GM21723 (cell line): ENCODE measurements at regions not wholly inside any gene's neighbourhood (a gene's known extent, or its start where the extent isn't known, plus 50 kb on each side); places are given as distances from the start of the nearest gene placed in this dataset.
"Not testable (repeated sequence)": the region's sequence is repeated elsewhere in the genome, so short reads cannot be mapped to it uniquely, and the experiment has no call there.

Experiments
- ATAC-seq: cut with Tn5 transposase; IDR thresholded peaks from one replicate; pipeline ENCODE4 v1.9.1; 2021; ENCODE audit warnings: mild to moderate bottlenecking, moderate library complexity; ENCODE audit not compliant: unreplicated experiment

DNA sequence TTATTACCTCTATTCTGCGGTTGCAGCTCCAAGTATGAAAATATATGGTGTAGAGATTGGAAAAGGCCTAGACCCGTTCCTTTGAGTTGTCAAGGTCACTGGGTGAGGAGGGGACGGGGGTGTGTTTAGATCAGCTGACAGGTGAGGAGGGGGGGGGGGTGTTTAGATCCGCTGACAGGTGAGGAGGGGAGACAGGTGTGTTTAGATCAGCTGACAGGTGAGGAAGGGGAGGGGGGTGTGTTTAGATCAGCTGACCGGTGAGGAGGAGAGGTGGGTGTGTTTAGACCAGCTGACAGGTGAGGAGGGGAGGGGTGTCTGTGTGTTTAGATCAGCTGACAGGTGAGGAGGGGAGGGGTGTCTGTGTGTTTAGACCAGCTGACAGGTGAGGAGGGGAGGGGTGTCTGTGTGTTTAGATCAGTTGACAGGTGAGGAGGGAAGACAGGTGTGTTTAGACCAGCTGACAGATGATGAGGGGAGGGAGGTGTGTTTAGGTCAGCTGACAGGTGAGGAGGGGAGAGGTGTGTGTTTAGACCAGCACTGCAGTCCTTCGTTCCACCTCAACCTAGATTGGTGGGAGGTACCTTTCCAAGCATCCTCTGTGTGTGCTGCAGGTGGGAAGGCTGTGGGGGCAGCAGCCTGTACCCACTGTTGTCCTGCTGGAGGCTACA lies 655.0 kb upstream of the ADARB2 start:
- no peak for ATAC-seq

DNA sequence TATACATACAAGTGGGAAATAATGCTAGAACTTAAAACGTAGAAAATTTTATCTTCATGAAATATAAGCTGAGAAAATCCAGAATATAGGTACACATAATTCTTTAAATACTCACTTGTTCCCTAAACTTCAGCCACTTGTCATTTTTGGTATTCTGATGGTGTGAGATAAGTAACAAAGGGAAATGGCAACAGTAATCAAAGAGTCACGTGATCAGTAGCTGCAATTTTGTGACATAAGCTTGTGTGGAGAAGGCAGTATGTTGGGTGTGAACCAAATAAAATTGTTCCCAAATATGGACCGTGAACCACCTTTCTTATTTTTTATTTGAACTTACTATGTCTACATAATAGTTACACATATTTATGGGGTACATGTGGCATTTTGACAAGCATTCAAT lies 650.3 kb upstream of the ADARB2 start:
- ATAC-seq = no peak

DNA sequence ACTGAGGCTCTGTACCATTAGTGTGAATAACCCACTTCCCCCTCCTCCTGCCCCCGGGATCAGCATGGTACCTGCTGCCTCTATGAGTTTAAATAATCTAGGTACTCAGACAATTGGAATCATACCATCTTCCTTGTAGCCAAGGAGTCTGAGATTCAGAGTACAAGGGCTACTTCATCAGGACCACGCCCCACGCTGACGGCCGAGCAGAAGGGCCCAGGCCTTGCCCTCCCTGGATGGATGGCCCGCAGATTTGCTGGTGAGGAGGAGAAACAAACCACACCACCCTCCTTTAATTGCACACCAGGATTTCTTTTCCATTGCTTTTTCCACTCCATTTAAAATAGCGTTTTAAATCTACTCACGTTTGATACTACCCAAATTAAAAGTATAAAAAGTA lies 649.9 kb upstream of the ADARB2 start:
- ATAC-seq = no peak

DNA sequence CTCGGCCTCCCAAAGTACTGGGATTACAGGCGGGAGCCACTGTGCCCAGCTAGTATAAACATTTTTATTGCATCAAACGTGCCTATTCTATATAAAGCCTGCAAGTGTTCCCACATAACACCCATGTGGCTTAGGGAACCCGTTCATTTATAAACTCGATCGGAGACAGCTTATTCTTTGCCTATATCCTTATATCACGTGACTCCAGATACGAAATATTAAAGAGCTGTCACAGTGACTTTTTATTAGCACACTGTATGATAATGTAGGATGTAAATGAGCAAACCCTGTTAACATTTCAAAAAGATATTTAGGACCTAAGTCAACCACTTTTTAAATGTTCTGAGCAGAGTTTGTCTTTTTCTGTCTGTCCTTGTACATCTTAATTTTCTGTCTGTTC lies 642.9 kb upstream of the ADARB2 start:
- no peak for ATAC-seq

DNA sequence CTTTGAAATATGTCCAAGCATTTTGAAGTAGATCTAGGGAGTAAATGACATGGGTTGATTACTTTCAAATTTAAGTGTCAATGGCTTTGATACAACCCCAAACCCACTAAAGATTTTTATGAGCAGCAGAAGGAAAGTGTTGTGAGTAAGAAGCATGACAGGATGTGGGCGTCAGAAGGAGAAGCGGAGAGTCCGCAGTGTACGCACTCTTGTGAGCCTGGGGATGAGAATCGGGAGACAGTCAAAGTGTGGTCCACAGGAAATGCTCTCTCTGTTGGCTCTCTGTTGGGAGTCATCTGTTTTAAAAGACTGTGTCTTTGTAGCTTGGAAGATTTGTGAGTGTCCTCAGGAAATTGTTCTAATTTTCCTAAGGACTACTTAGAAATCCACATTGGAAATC lies 629.8 kb upstream of the ADARB2 start:
- ATAC-seq = no peak

DNA sequence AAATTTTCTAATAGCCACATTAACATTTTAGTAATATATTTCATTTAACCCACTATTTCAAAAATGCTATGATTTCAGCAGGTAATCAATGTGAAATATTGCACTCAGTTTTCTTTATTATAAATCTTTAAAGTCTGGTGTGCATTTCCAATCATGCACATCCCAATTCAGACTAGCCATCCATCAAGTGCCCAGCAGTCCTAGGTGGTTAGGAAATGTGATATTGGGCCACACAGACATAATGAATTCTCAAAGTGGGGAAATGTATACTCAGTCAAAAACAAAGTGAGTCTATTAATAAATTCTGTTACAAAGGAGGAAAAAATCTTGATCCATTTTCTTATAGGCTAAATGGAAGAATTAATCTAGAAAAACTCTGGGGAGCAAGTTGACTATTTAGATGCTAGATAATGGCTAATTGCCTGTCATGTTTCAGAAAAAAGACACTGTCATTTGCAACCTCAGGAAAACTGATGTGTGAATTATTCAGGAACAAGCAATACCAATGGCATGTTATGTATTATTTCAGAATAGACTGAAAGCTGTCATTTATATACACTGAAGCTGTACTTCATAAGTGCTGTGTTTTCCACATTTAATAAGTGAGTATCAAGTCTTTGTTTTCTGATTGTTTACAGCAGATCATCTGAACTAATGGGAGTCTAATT lies 629.1 kb upstream of the ADARB2 start:
- no peak for ATAC-seq

DNA sequence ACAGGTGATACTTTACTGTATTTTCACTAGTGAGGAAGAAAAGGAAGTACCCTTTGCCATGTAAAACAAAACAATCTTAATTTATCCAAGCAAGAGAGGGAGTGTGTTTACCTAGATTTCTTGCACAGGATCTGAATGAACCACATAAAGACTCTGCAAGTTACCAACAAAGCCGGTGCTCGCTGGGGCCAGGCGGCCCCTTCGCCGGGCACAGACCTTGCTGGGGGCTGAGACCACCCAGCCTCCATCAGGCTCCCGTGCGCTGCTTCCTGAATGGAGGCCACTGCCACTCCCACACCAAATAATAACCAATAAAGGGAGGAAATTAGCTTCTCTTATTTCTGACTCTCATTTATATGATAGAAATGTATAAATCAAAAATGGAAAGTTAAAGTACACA lies 625.0 kb upstream of the ADARB2 start:
- no peak for ATAC-seq

DNA sequence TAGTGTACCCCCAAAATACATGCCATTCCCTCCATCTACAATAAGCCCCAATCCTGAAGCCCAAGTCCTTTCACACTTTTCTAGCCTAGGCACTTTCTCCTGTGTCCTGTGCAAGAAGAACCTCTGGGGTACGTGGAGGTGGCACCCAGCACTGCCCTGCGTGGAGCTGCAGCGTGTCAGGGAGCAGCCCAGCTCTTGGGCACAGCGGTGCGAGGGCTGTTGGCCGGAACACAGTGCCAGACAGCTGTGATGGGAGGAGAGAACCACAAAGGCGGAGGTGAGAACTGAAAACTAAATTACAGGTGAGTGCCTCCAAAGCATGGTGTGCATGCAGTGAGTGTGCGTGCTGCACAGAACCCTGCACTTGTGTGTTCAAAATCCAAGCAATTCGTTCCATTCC lies 621.3 kb upstream of the ADARB2 start:
- ATAC-seq = no peak

DNA sequence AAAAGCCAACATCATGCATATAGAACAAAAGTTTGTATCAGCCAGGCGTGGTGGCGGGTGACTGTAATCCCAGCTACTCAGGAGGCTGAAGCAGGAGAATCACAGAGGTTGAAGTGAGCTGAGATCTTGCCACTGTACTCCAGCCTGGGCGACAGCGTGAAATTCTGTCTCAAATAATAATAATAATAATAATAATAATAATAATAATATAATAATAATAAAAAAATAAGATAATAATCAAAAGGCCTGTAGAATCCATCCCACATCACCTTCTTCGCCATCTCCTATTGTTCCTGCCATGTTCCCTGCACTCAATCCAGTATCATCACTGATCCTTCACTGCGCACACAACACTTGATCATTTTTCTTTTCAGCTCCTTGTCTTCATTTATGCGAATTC lies 619.3 kb upstream of the ADARB2 start:
- no peak for ATAC-seq

DNA sequence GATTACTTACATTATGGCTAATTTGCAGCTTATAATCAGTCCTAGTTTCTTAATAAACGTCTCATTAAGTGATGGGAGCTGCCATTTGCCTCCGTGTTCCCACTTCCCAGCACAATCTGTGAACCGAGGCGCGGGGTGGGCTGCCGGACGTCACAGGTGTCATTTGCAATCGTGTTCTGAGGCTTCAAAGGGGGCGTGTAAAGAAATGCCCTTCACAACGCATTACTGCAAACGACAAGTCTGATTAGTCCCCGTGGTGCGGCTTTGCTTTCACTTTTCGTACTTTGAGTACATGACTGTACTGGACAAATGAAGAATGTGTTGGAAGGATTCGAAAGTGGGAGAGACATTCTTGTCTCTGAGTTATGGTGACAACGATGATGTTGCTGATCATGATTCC lies 614.2 kb upstream of the ADARB2 start:
- no peak for ATAC-seq

DNA sequence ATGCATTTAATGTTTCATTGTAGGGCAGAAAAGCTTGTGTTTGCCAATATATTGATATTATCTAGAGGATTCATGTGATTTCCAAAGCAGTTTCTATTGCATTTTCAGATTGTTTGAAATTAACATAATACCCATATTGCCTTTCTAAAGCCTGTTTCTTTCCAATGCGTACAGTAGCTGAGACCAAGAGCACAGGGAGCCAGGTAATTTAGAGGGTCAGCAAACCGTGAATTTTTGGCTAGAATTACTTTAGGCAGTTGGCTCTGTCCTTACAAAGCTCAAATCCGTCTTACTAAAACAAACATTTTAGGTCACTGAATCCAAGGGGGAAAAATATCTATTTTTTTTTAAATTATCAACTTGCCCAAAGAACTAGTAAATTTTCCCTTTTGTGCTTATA lies 604.9 kb upstream of the ADARB2 start:
- no peak for ATAC-seq

DNA sequence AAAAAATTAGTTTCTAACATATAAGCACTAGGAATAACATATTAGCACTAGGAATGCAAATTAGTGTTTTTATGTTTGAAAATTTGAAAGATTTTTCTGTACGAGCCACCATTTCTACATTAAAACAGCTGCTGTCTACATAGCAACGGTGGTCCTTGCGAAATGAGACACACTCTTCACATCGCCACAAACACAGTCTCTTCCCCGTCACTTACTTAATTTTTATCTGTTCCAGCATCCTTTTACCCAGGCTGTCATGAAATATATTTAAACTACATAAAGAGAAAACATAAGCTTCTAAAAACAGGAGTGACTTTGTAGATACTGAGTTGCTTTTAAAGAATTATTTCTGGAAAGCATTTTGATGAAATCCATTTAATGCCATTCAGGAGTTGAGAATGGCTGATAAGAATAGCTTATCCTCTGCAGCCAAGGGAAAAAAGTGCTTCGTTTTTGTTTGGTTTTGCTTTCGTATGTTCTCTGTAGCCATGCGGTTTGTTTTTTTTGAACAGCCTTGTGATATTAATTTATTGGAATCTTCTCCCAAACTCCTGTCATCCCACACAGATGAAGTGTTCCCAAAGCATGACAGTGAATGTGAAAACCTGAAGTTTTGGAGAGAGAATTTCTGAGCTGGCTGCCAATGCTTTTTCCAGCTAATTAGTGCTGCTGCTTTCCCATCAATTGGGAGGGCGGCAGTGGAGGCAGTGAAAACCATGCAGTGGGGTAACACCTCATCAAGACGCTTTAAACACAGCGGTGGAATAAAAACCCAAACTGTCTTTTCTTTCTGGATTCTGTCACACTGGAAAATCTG lies 603.7 kb upstream of the ADARB2 start:
- no peak for ATAC-seq

DNA sequence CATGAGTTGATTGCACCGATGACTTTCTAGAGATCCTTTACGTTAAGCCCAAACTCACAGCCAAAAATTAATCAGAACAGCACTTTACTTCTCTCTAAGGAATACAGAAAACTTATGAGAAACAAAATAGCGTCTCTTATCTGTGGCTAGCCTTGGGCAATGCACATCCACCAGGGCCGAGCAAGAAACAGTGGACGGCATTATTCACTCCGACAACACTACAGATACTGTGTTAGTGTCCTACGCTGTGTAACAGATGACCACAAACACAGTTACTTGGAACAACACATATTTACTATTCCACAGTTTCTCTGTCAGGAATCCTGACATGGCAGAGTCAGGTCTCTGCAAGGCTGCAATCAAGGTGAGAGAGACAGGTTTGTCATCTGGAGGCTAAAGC lies 598.3 kb upstream of the ADARB2 start:
- ATAC-seq = no peak

DNA sequence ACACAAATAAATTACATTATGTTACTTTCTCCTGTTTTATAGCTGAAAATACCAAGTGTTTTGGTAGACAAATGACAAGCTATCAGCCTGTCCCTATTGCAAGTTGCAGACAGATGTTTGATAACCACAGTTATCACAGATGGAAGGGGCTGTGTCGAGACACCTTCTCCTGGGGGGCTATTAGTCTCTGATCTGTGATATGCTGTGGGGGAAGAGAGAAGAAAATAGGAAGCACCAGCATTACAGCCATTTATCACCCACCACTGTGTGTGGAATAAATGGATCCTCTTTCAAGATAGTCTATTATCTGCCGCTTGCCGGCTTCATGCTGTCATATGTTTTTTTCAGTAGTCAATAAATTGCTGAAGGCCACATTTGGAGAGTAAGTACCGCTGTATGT lies 597.2 kb upstream of the ADARB2 start:
- no peak for ATAC-seq

DNA sequence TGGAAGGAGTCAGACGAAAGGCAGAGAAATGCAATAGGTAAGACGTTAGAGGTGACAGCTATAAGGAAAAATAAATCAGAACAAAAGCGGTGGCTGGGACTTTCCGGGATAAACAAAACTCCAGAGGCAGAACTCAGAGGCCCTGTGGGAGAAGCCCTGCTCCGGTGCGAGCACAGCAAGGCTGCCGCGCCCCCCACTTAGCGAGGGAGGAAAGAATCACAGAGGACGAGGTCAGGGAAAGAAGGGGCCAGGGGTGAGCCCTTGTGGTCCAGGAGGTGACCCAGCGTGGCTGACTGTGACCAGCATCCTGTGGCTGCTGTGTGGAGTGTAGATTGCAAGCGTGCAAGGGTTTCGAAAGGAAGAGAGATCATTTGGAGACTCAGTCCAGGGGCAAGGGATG lies 591.8 kb upstream of the ADARB2 start:
- ATAC-seq = no peak

DNA sequence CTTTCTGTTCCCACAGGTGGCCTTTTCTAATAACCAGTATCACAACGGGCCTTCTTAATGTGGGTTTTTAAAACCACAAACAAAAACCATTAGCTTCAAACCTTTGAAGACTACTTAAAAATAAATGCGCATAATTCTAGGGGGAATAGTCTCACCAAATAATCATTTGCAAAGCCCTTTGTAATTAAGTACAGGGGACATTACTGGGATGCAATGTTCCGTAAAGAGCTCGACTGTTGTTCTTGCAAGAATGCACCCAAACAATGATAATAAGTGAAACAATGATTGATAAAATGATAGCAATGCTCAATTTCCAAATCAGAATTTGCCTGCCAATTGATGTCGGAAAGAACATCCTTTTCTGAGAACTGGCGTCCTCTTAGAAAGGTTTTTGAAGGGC lies 589.1 kb upstream of the ADARB2 start:
- ATAC-seq = no peak

DNA sequence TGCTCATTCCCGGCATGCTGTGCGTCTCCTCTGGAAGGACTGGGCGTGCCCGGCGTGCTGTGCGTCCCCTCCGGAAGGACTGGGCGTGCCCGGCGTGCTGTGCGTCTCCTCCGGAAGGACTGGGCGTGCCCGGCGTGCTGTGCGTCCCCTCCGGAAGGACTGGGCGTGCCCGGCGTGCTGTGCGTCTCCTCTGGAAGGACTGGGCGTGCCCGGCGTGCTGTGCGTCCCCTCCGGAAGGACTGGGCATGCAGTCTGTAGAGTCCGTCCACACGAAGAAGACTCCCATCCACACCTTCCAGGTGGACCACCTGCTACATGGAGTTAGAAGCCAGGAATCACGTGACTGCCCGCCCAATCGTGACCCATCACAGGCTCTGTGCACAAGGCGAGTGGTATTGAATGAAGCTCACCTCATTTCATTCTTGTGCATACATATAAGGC lies 577.7 kb upstream of the ADARB2 start:
- ATAC-seq = not testable (repeated sequence)

DNA sequence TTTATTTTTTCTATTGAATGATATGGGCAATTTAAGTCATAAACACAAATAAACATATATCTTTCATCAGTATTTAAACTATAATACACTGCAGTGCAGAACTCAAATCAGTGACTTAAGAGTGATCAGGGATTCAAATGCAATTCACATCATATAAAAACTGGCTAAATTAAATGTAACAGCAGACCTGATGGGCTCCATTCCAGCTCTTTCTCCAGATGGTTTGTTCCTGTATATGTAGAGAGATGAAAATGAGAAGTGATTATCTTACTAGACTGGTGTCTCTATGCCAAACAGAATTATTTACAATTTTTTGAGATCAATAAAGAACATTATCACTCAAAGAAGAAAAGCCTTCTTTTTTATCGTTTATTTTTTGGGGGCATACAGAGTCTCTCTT lies 568.8 kb upstream of the ADARB2 start:
- ATAC-seq = no peak

DNA sequence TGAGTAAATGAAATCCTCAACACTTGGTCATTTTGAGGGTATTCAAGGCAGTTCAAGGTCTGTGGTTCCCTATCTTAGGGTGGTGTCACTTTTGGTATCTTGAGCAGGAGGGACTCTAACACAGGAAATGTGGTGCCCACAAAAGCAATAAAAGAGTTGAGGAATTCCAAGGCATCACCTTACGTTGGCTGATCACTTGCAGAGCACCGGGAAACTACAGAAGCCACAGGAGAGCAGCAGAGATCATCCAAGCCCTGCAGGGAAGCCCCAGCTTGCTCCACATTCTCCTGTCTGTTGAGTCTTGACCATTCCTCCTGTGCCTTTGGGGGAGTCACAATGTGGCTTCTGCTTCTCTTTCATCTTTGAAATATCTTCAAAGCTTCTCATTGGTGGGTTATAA lies 565.8 kb upstream of the ADARB2 start:
- no peak for ATAC-seq

DNA sequence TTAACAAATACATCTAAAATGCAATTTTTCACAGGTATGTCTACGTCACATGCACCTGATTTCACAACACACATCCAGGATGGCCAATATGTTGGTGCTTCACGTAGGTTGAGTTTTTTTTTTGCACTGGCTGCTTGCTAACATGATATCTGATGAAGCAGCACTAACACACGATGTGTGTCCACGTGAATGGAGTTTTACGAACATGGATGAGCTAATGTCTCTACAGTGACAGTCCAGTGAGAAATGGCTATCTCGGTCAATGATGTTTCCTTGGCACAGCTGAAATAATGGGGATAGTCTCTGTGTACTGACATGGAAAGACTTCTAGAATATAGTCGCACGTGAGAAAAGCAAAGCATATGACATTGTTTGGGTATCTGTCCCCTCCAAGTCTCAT lies 563.9 kb upstream of the ADARB2 start:
- ATAC-seq = no peak

DNA sequence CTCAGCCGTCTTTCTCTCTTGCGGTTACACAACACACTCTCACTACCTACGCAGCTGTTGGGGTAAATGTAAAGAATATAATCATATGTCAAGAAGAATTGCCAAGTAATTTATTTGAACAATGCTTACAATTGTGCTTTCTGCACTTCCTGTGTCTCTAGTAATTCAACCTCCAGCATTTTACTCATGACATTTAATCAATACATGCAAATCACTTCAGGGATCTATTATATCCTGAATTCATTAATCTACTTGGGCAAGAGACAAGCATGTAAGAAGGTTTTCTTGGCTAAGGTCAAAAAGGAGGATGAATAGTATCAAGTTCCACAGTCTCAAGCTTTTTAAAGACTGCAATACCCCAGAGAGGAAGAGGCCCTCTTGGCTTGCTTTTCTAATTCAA lies 562.9 kb upstream of the ADARB2 start:
- no peak for ATAC-seq
